ENCODE measurements at regions not wholly inside any gene's neighbourhood (a gene's known extent, or its start where the extent isn't known, plus 50 kb on each side); places are given as distances from the start of the nearest gene placed in this dataset.

GRCh38 chr10:64070241-64070640, 549.0 kb downstream of the REEP3 start:
- no peak for TF ChIP-seq CTCF (IDR thresholded peaks at IDR 0.05)
- no peak for TF ChIP-seq POLR2A (IDR thresholded peaks at IDR 0.05)

Measured in body of pancreas (tissue), 4 donors.